HG03565 (cell line): ENCODE measurements at regions not wholly inside any gene's neighbourhood (a gene's known extent, or its start where the extent isn't known, plus 50 kb on each side); places are given as distances from the start of the nearest gene placed in this dataset.
A peak's percentile ranks its signal among the peaks of the same experiment; 100 is the strongest.

Experiments
- ATAC-seq: cut with Tn5 transposase; IDR thresholded peaks from one replicate; pipeline ENCODE4 v1.9.1; 2021; ENCODE audit warnings: mild to moderate bottlenecking, moderate library complexity; ENCODE audit not compliant: unreplicated experiment

GRCh38 chr14:34354556-34354955 lies 107.5 kb downstream of the SPTSSA start:
- ATAC-seq, result no peak

DNA sequence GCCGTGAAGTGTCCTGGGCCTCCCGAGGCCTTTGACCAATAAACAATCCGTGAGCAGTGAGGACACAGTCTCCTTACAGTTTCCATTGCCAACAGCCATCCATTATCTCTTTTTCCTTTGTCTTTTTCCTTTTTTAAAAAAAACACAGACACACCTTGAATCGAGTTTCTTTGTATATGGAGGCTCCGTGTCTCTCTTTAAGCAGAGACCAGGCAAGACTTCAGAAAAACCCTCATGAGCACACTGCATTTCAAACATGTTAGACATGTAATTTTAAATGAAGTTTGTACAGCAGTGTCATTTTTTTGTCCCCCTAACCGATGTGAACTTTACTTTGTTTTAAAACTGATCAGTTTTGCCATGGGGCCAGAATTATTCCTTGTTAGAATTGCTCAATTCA lies 111.1 kb downstream of the SPTSSA start:
- no peak for ATAC-seq

- no peak for ATAC-seq
Observed at GRCh38 chr14:34348592-34348991, 113.4 kb downstream of the SPTSSA start.

DNA sequence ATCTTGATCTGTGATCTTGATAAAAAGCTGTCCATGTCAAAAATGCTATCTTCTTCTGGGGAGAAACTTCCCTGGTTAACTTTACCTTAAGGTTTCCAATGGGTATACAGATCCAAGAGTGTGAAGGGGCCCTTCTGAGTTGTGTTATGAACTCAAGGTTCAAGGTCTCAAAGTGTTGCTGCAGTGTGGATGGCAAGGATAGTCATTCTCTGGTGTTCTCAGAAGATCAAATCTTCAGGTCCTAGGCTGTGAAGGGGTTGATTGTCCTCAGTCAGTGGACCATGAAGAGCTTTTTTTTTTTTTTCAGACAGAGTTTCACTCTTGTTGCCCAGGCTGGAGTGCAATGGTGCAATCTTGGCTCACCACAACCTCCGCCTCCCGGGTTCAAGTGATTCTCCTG lies 114.4 kb downstream of the SPTSSA start:
- peak; percentile 54 for ATAC-seq

DNA sequence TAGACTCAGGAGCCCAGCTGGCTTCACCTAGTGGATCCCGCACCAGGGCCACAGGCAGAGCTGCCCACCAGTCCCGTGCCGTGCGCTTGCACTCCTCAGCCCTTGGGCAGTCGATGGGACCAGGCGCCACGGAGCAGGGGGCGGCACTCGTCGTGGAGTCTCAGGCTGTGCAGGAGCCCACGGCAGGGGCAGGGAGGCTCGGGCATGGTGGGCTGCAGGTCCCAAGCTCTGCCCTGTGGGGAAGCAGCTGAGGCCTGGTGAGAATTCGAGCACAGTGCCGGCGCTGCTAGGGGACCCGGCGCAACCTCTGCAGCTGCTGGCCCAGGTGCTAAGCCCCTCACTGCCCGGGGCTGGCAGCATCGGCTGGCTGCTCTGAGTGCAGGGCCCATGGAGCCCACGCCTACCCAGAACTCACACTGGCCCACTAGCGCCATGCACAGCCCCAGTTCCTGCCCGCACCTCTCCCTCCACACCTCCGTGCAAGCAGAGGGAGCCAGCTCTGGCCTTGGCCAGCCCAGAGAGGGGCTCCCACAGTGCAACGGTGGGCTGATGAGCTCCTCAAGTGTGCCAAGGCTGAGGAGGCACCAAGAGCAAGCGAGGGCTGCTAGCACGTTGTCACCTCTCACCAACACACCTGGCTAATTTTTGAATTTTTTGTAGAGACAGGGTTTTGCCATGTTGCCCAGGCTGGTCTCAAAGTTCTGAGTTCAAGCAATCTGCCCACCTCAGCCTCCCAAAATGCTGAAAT lies 116.1 kb downstream of the SPTSSA start:
- no peak for ATAC-seq

DNA sequence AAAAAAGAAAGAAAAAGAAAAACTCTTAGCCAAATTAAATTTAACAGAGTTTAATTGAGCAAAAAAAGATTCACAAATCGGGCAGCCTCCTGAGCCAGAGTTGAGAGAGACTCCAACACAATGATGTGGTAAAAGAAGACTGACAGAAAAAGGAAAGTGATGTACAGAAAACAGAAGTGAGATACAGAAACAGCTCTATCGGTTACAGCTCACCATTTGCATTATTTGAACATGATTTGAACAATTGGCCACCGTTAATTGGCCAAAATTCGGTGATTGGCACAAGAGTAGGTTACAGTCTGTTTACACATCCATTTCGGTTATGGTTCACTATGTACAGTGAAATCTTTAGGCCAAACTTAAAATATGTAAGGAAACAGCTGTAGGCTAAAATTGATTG lies 117.7 kb downstream of the SPTSSA start:
- ATAC-seq, result no peak

DNA sequence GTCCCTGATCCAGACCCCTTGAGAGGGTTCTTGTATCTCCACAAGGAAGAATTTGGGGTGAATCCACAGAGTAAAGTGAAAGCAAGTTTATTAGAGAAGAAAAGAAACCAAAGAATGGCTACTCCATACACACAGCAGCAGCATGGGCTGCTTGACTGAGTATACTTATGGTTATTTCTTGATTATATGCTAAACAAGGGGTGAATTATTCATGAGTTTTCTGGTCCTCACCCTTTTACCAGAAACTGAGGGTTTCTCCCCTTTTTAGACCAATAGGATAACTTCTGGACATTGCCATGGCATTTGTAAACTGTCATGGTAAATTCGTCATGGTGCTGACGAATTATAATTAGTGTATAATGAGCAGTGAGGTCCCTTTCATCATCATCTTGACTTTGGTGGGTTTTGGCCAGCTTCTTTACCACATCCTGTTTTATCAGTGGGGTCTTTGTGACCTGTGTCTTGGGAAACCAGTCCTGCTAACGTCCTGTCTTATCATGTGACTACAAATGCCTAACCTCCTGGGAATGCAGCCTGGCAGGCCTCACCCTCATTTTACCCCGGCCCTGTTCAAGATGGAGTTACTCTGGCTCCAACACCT lies 121.9 kb downstream of the SPTSSA start:
- no peak for ATAC-seq

DNA sequence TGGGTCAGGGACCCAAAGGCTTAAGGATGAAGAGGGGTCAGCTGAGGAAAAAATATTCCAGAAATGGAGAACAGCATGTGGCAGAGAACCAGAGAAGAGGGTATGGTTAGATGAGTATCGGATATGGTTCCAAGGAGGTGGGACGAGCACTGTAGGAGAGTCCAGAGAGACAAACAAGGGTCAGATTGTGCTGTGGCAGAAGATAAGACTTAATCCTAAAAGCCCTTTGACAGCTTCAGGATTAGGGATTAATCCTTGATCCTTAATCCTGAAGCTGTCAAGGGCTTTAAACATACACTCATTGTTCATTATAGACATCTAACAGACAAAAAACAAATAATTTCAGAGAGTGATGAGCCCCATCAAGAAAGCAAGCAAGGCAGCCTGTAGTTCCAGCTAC lies 124.0 kb downstream of the SPTSSA start:
- ATAC-seq, result no peak

DNA sequence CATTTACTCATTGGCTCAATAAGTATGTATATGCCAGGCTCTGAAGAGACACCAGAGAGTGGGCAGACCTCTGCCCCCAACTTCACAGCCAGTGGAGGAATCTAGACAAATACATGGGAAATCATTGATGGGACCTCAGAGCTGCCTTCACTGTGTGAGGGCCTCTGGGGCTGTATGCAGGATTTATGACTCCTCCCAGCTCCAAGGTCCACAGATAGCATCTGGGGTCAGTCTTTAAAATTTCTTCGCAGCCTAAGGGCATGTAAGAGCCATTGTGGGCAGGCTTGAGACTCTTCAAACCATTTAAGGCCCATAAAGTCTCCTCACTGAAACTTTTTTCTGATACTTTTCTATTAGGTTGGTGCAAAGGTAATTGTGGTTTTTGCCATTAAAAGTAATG lies 125.5 kb downstream of the SPTSSA start:
- ATAC-seq, result no peak

DNA sequence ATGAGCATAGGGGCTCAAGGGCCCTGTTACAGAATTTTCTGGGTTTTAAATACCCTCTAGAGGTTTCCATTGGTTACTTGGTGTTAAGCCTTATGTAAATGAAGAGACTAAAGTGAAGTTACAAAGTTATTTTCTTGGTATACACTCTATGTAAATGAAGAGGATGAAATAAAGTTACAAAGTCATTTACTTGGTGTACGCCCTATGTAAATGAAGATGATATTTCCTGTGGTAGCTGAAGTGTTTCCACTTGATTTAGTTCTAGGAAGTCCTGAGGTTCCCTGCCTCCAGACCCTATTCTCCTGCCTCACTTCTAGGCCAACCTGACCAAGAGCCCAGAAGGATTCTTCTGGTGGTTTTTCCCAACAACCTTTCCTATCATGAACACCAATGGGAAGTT lies 126.1 kb downstream of the SPTSSA start:
- ATAC-seq, result no peak

GRCh38 chr14:34334329-34334728 lies 127.7 kb downstream of the SPTSSA start:
- ATAC-seq, result no peak

GRCh38 chr14:34331728-34332623 lies 130.1 kb downstream of the SPTSSA start:
- ATAC-seq, result peak; percentile 92

DNA sequence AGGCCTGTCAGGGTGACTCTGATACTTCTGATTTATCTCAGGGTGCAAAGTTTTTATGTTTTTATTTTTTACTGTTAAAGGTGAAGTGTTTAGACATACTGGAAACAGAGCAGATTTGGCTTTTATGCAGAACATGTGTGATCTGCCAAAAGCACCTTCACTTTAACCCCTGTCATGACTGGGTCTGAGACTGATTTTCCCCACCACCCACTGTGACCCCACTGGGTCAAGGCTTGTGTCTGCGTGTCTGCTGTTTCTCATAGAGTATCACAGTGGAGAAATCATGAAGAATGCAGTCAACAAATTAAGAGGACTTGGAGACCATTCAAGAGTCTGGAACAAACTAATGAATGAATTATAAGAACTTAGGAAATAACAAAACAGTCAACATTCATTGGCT lies 131.2 kb downstream of the SPTSSA start:
- ATAC-seq, result no peak

GRCh38 chr14:34329301-34329700 lies 132.7 kb downstream of the SPTSSA start:
- ATAC-seq, result no peak

GRCh38 chr14:34328178-34328577 lies 133.9 kb downstream of the SPTSSA start:
- no peak for ATAC-seq

GRCh38 chr14:34325493-34325892 lies 136.5 kb downstream of the SPTSSA start:
- ATAC-seq, result no peak

GRCh38 chr14:34324363-34324795 lies 137.7 kb downstream of the SPTSSA start:
- no peak for ATAC-seq

DNA sequence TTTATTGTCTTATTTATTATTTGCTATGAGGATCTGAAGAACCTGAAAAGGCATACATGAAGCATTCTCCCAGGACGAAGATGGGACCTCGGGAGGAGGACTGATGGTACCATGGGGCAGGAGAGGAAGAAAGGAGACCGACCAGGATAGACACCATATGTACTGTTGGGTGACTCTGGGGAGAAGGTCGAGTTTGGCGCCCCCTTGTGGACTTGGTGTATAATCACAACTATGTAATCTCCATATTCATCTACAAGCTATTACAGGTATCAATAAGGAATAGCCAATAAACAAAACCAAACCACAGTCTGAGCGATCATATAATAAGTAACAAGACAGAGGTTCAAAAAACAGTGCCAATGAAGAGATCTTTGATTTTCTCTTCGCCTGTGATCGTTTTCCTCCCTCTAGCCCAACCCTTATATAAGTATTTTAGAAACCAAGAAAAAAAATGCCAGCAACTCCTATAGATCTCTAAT lies 139.1 kb downstream of the SPTSSA start:
- no peak for ATAC-seq

DNA sequence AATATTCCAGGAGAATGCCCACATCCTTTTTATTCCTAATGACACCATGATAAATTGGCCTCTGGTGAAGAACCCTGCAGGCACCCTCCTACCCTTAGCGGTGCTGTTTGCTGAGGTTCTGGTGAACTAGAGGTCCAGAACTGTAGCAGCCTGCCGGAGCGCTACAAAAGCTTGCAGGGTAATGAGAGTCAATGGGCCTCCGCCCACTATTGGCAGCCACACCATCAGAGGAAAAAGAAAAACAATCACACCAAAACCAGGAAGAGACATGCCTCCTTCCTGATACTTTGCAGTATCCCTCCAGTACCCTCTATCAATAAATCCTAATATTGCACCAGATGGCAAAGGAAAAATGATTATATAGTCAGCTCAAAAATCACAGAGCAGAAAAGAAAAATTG lies 142.9 kb downstream of the SPTSSA start:
- ATAC-seq, result no peak

- ATAC-seq, result no peak
Observed at GRCh38 chr14:34318014-34318413, 144.0 kb downstream of the SPTSSA start.

DNA sequence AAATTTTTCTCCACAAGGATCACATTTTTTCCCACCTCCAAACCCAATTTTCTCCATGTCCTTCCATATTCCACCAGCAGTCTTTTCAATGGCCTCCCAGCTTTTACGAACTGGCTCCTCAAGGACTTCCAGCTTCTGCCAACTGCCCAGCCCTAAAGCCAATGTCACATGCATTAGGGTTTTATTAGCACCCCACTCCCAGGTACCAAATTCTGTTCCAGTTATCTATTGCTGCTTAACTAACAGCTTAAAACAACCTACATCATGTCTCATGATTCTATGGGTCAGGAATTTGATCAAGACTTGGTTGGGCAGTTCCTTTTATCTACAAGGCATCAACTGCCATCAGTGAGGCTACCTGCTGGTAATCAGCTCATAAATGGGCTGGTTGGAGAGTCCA lies 151.3 kb downstream of the SPTSSA start:
- ATAC-seq, result no peak

DNA sequence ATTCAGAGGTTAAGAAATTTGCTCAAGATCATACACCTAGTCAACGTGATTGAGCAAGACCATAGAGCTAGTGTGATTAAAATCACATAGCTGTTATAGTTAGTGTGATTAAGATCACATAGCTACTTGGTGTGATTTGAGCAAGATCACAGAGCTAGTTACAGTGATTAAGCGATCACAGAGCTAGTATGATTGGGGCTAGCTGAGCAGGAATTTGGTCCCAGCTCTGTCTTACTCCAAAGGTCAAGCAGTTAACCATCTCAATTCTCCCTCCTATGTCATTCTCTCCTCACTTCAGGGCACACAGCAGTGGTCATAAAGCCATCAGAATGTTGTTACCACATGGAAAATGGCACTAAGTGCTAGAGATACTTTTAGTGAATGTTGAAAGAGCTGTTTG lies 158.2 kb downstream of the SPTSSA start:
- ATAC-seq, result no peak
